ENCODE measurements at regions not wholly inside any gene's neighbourhood (a gene's known extent, or its start where the extent isn't known, plus 50 kb on each side); places are given as distances from the start of the nearest gene placed in this dataset.
"Not testable (repeated sequence)": the region's sequence is repeated elsewhere in the genome, so short reads cannot be mapped to it uniquely, and the experiment has no call there.

DNA sequence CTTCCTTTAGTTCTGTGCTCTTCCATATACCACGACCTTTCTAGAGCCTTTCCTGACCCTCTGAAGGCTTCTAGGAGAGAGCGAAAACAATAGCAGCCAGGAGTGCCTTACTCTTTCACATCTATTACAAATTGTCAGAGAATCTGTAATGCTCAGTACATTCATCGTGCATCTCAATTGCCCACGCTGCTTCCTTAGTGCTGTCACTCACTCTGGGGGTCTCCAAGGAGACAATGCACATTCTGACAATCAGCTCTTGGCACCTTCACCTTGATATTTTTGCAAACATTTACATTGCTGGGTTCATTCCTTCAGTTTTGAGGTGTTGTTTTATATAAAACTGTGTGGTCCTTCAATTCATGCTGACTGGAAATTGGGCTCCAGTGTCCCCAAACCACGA lies 110.1 kb upstream of the GPR101 start:
- Histone ChIP-seq H3K9me2 (replicated peaks; ENCODE audit: insufficient read depth, low read length) (no peaks in the 10 kb centered on the region), H3K79me2 (ENCODE audit: low read length) (no peaks in the 10 kb centered on the region), H3K4me2 (ENCODE audit: low read depth, low read length) (no peak overlapping the region), H3K27ac (ENCODE audit: low read length) (no peak overlapping the region), H4K20me1 (ENCODE audit: insufficient read depth, low read length) (no peaks in the 10 kb centered on the region), H3K27me3 (replicated peaks; ENCODE audit: insufficient read depth, low read length) (no peaks in the 10 kb centered on the region), H3K4me1 (ENCODE audit: low read length) (no peaks in the 10 kb centered on the region), H3K9ac (ENCODE audit: low read length) (no peak overlapping the region), H3F3A (ENCODE audit: insufficient read depth, low read length) (no peaks in the 10 kb centered on the region), H3K9me3 (replicated peaks; ENCODE audit: insufficient read depth, low read length) (no peaks in the 10 kb centered on the region), H3K36me3 (replicated peaks; ENCODE audit: insufficient read depth, low read length) (no peaks in the 10 kb centered on the region), H2AFZ (ENCODE audit: low read length) (no peak overlapping the region), H3K4me3 (ENCODE audit: low read length) (no peak overlapping the region)
- TF ChIP-seq, protein P1, sequence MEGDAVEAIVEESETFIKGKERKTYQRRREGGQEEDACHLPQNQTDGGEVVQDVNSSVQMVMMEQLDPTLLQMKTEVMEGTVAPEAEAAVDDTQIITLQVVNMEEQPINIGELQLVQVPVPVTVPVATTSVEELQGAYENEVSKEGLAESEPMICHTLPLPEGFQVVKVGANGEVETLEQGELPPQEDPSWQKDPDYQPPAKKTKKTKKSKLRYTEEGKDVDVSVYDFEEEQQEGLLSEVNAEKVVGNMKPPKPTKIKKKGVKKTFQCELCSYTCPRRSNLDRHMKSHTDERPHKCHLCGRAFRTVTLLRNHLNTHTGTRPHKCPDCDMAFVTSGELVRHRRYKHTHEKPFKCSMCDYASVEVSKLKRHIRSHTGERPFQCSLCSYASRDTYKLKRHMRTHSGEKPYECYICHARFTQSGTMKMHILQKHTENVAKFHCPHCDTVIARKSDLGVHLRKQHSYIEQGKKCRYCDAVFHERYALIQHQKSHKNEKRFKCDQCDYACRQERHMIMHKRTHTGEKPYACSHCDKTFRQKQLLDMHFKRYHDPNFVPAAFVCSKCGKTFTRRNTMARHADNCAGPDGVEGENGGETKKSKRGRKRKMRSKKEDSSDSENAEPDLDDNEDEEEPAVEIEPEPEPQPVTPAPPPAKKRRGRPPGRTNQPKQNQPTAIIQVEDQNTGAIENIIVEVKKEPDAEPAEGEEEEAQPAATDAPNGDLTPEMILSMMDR (IDR thresholded peaks at IDR 0.05; ENCODE audit: low read length): no peak
- no peak for TF ChIP-seq EZH2 (optimal IDR thresholded peaks at IDR 0.05; ENCODE audit: low read depth, low read length)
- no peak for TF ChIP-seq EZH2phosphoT487 (IDR thresholded peaks at IDR 0.05; ENCODE audit: low read length)
- DNase-seq: no peak

DNA sequence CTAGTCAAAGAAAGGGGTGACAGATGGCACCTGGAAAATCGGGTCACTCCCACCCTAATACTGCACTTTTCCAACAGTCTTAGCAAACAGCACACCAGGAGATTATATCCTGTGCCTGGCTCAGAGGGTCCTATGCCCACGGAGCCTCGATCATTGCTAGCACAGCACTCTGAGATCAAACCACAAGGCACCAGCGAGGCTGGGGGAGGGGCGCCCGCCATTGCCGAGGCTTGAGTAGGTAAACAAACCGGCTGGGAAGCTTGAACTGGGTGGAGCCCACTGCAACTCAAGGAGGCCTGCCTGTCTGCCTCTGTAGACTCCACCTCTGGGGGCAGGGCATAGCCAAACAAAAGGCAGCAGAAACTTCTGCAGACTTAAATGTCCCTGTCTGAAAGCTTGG lies 88.9 kb upstream of the GPR101 start:
- H3K4me2 ChIP-seq (ENCODE audit: low read depth, low read length); H3K9me3 ChIP-seq (replicated peaks; ENCODE audit: insufficient read depth, low read length); DNase-seq; H3K4me3 ChIP-seq (ENCODE audit: low read length); H3K79me2 ChIP-seq (ENCODE audit: low read length); H3K4me1 ChIP-seq (ENCODE audit: low read length); H3F3A ChIP-seq (ENCODE audit: insufficient read depth, low read length); H3K9ac ChIP-seq (ENCODE audit: low read length); H3K36me3 ChIP-seq (replicated peaks; ENCODE audit: insufficient read depth, low read length); H3K27ac ChIP-seq (ENCODE audit: low read length); H3K9me2 ChIP-seq (replicated peaks; ENCODE audit: insufficient read depth, low read length); H4K20me1 ChIP-seq (ENCODE audit: insufficient read depth, low read length); H2AFZ ChIP-seq (ENCODE audit: low read length); H3K27me3 ChIP-seq (replicated peaks; ENCODE audit: insufficient read depth, low read length): not testable (repeated sequence)

DNA sequence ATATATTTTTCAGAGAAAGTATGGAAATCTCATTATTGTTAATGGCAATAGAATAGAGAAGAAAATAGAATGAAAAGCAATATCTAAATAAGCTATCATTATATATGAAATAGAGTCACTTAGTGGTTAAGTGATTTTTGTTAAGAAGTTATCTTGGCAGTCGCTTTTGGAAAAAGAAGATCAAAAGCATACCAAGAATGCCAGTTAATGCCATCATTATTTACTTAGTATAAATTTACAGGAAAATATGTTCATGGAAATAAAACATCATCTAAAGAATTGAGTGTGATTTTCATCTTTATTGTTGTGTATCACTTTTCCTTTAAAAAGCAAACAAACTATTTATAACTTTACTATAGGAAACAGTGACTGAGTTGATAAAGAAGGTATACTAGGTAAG lies 85.3 kb upstream of the GPR101 start:
- Histone ChIP-seq H3K9me3 (replicated peaks; ENCODE audit: insufficient read depth, low read length) (no peaks in the 10 kb centered on the region), H3K4me1 (ENCODE audit: low read length) (no peaks in the 10 kb centered on the region), H3K27me3 (replicated peaks; ENCODE audit: insufficient read depth, low read length) (no peaks in the 10 kb centered on the region), H3K36me3 (replicated peaks; ENCODE audit: insufficient read depth, low read length) (no peaks in the 10 kb centered on the region), H3F3A (ENCODE audit: insufficient read depth, low read length) (no peaks in the 10 kb centered on the region), H2AFZ (ENCODE audit: low read length) (no peak overlapping the region), H3K9me2 (replicated peaks; ENCODE audit: insufficient read depth, low read length) (no peaks in the 10 kb centered on the region), H3K4me2 (ENCODE audit: low read depth, low read length) (no peak overlapping the region), H3K79me2 (ENCODE audit: low read length) (no peaks in the 10 kb centered on the region), H4K20me1 (ENCODE audit: insufficient read depth, low read length) (no peaks in the 10 kb centered on the region), H3K9ac (ENCODE audit: low read length) (no peak overlapping the region), H3K27ac (ENCODE audit: low read length) (no peak overlapping the region), H3K4me3 (ENCODE audit: low read length) (no peak overlapping the region)
- no peak for DNase-seq
- TF ChIP-seq, protein P1 (IDR thresholded peaks at IDR 0.05; ENCODE audit: low read length): no peak
- TF ChIP-seq EZH2phosphoT487 (IDR thresholded peaks at IDR 0.05; ENCODE audit: low read length) (no peak), EZH2 (optimal IDR thresholded peaks at IDR 0.05; ENCODE audit: low read depth, low read length) (no peak)

DNA sequence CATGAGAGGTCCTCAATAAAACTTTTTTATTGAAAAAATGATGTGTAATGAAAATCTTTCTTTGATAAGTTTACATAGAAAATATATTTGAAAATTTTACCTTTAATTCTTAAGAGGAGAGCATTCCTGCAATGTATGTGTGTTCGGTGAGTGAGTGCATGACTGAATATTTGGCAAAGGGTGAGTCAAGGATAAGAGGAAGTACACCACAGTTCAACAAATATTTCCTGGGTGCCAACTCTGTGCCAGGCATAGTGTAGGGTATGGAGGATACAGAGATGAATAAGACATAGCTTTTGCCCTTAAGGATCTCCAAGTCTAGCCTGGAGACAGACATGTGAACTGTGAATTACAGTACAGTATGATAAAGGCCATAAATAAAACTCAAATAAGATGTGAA lies 84.7 kb upstream of the GPR101 start:
- no peaks in the 10 kb centered on the region for H3K9me2 ChIP-seq (replicated peaks; ENCODE audit: insufficient read depth, low read length)

More for the DNA sequence above, 84.7 kb upstream of the GPR101 start:
- Histone ChIP-seq H3K9ac (ENCODE audit: low read length) (no peak overlapping the region), H3K9me3 (replicated peaks; ENCODE audit: insufficient read depth, low read length) (no peaks in the 10 kb centered on the region), H3K27ac (ENCODE audit: low read length) (no peak overlapping the region), H3K36me3 (replicated peaks; ENCODE audit: insufficient read depth, low read length) (no peaks in the 10 kb centered on the region), H3K4me2 (ENCODE audit: low read depth, low read length) (no peak overlapping the region), H3K27me3 (replicated peaks; ENCODE audit: insufficient read depth, low read length) (no peaks in the 10 kb centered on the region), H3F3A (ENCODE audit: insufficient read depth, low read length) (no peaks in the 10 kb centered on the region), H3K4me3 (ENCODE audit: low read length) (no peak overlapping the region), H2AFZ (ENCODE audit: low read length) (no peak overlapping the region), H3K4me1 (ENCODE audit: low read length) (no peaks in the 10 kb centered on the region), H3K79me2 (ENCODE audit: low read length) (no peaks in the 10 kb centered on the region), H4K20me1 (ENCODE audit: insufficient read depth, low read length) (no peaks in the 10 kb centered on the region)
- no peak for DNase-seq
- TF ChIP-seq EZH2phosphoT487 (IDR thresholded peaks at IDR 0.05; ENCODE audit: low read length): no peak
- TF ChIP-seq, protein P1 (IDR thresholded peaks at IDR 0.05; ENCODE audit: low read length): no peak
- TF ChIP-seq EZH2 (optimal IDR thresholded peaks at IDR 0.05; ENCODE audit: low read depth, low read length): no peak
